Mesothelial cell of epicardium (in vitro differentiated cells): ENCODE measurements at regions not wholly inside any gene's neighbourhood (a gene's known extent, or its start where the extent isn't known, plus 50 kb on each side); places are given as distances from the start of the nearest gene placed in this dataset.

Experiments
- DNase-seq, 2 experiments: peaks; one replicate each; pipeline ENCODE4 v3.0.0; 2021; ENCODE audit warnings: low spot score in 2 of 2; ENCODE audit not compliant: unreplicated experiment in 2 of 2
- H3K27ac Mint-ChIP-seq: 2 replicates; pipeline ENCODE4 v1.8.0; 2021; ENCODE audit warnings: mixed read lengths
- H3K27me3 Mint-ChIP-seq: 2 replicates; pipeline ENCODE4 v1.8.0; 2021; ENCODE audit warnings: low read depth, mixed read lengths
- H3K36me3 Mint-ChIP-seq: 2 replicates; pipeline ENCODE4 v1.8.0; 2021; ENCODE audit warnings: mixed read lengths
- H3K4me1 Mint-ChIP-seq: 2 replicates; pipeline ENCODE4 v1.8.0; 2021; ENCODE audit warnings: mixed read lengths
- H3K4me3 Mint-ChIP-seq: 2 replicates; pipeline ENCODE4 v1.8.0; 2021; ENCODE audit warnings: mild to moderate bottlenecking, moderate library complexity, mixed read lengths
- H3K9me3 Mint-ChIP-seq: 2 replicates; pipeline ENCODE4 v1.8.0; 2021; ENCODE audit warnings: mixed read lengths
- CTCF ChIP-seq: fragments of 200-600 bp; sonication (generic); IDR thresholded peaks from one replicate; pipeline ENCODE4 v1.5.0; 2021; ENCODE audit warnings: antibody characterized with exemption; ENCODE audit not compliant: unreplicated experiment

GRCh38 chr9:86774116-86774515 lies 173.2 kb downstream of the GAS1 start:
- Mint-ChIP-seq H3K27ac (no peak overlapping the region), H3K4me1 (no peaks in the 10 kb centered on the region), H3K4me3 (no peak overlapping the region), H3K27me3 (no peaks in the 10 kb centered on the region), H3K9me3 (peaks cover 3% of the 10 kb centered on the region), H3K36me3 (no peaks in the 10 kb centered on the region)
- TF ChIP-seq CTCF = no peak
- DNase-seq = no peak

- TF ChIP-seq CTCF = no peak
- DNase-seq = no peak
- no peaks in the 10 kb centered on the region for H3K36me3 Mint-ChIP-seq
These were observed 173.8 kb downstream of the GAS1 start for GRCh38 chr9:86773422-86773945.

GRCh38 chr9:86772635-86772993 lies 174.7 kb downstream of the GAS1 start:
- Mint-ChIP-seq H3K27me3 (no peaks in the 10 kb centered on the region), H3K4me1 (peaks cover 3% of the 10 kb centered on the region), H3K9me3 (peaks cover 3% of the 10 kb centered on the region), H3K4me3 (no peak overlapping the region), H3K36me3 (no peaks in the 10 kb centered on the region), H3K27ac (no peak overlapping the region)
- no peak for TF ChIP-seq CTCF
- no peak for DNase-seq

More at GRCh38 chr9:86773422-86773945, 173.8 kb downstream of the GAS1 start:
- no peaks in the 10 kb centered on the region for H3K4me1 Mint-ChIP-seq
- no peaks in the 10 kb centered on the region for H3K27me3 Mint-ChIP-seq
- H3K9me3 Mint-ChIP-seq = peaks cover 3% of the 10 kb centered on the region
- H3K27ac Mint-ChIP-seq = no peak overlapping the region
- no peak overlapping the region for H3K4me3 Mint-ChIP-seq

GRCh38 chr9:86771941-86772634 lies 175.2 kb downstream of the GAS1 start:
- Mint-ChIP-seq H3K27me3 (no peaks in the 10 kb centered on the region), H3K27ac (no peak overlapping the region), H3K4me3 (no peak overlapping the region), H3K4me1 (peaks cover 8% of the 10 kb centered on the region), H3K9me3 (peaks cover 3% of the 10 kb centered on the region), H3K36me3 (no peaks in the 10 kb centered on the region)
- DNase-seq = no peak
- TF ChIP-seq CTCF = no peak

- Mint-ChIP-seq H3K9me3 (peaks cover 3% of the 10 kb centered on the region), H3K27me3 (no peaks in the 10 kb centered on the region), H3K4me3 (no peak overlapping the region), H3K27ac (no peak overlapping the region), H3K4me1 (peaks cover 12% of the 10 kb centered on the region), H3K36me3 (no peaks in the 10 kb centered on the region)
- TF ChIP-seq CTCF = no peak
- DNase-seq = no peak
These were observed 175.9 kb downstream of the GAS1 start for GRCh38 chr9:86771420-86771819.

GRCh38 chr9:86768709-86769108 lies 178.6 kb downstream of the GAS1 start:
- no peak for TF ChIP-seq CTCF
- no peak for DNase-seq
- Mint-ChIP-seq H3K4me1 (peaks cover 21% of the 10 kb centered on the region), H3K27ac (no peak overlapping the region), H3K36me3 (no peaks in the 10 kb centered on the region), H3K4me3 (no peak overlapping the region), H3K9me3 (no peaks in the 10 kb centered on the region), H3K27me3 (no peaks in the 10 kb centered on the region)
